ENCODE measurements at regions not wholly inside any gene's neighbourhood (a gene's known extent, or its start where the extent isn't known, plus 50 kb on each side); places are given as distances from the start of the nearest gene placed in this dataset.

- TF ChIP-seq EZH2 (IDR thresholded peaks at IDR 0.05) (no peak), CTCF (IDR thresholded peaks at IDR 0.05) (no peak)
Observed at GRCh38 chr13:72617951-72618350, 109.5 kb downstream of the MZT1 start.
